ENCODE measurements at regions not wholly inside any gene's neighbourhood (a gene's known extent, or its start where the extent isn't known, plus 50 kb on each side); places are given as distances from the start of the nearest gene placed in this dataset.

DNA sequence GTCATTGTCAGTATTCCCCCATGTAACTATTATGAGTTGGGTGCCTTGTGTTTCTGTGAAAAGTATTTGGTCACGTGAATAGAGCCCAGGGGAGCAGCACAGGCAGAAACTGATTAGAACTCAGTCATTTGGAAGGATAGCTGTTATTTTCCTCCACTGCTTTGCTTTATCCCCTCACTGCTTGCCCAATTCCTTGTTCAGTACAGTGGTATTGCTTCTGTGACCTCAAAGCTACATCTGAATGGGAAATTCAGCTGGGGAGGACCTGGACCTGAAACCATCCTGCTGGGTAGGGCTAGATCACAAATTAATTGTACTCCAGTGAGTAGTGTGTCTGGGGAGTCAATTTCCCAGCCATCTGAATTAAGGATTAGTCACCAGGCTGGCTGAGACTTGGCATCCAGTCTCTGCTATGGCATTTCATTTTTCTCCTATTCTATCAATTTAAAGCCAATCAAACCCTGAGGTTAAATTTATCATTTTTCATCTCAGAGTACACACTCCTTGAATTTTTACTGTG is 1231.6 kb upstream of the GYPC start:
- no TSS peak for BruUV-seq (replicated peaks)
- TF ChIP-seq, protein P1, sequence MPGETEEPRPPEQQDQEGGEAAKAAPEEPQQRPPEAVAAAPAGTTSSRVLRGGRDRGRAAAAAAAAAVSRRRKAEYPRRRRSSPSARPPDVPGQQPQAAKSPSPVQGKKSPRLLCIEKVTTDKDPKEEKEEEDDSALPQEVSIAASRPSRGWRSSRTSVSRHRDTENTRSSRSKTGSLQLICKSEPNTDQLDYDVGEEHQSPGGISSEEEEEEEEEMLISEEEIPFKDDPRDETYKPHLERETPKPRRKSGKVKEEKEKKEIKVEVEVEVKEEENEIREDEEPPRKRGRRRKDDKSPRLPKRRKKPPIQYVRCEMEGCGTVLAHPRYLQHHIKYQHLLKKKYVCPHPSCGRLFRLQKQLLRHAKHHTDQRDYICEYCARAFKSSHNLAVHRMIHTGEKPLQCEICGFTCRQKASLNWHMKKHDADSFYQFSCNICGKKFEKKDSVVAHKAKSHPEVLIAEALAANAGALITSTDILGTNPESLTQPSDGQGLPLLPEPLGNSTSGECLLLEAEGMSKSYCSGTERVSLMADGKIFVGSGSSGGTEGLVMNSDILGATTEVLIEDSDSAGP (CRISPR knock-in tag; IDR thresholded peaks at IDR 0.05; ENCODE audit: borderline replicate concordance): no peak
- no peak for TF ChIP-seq HMGXB3 (CRISPR knock-in tag; IDR thresholded peaks at IDR 0.05; ENCODE audit: borderline replicate concordance)
- Histone ChIP-seq H3K4me2 (ENCODE audit: low read depth, low read length) (no peak overlapping the region), H3K4me3 (replicated peaks in 1 of 3; ENCODE audit: insufficient read depth in 1 of 3, low read depth in 2 of 3, low read length in 3 of 3) (no peak overlapping the region), H3K27ac (ENCODE audit: extremely low read length, insufficient read depth, low read length) (no peak overlapping the region), H3K36me3 (replicated peaks in 1 of 2; ENCODE audit: control insufficient read depth in 1 of 2, insufficient read depth in 2 of 2, low read length in 2 of 2) (no peaks in the 10 kb centered on the region), H3K27me3 (ENCODE audit: control insufficient read depth in 1 of 2, insufficient read depth in 2 of 2, low read length in 2 of 2) (no peaks in the 10 kb centered on the region), H4K20me1 (ENCODE audit: insufficient read depth, low read length) (no peaks in the 10 kb centered on the region), H2AFZ (ENCODE audit: low read length) (no peak overlapping the region), H3K4me1 (ENCODE audit: insufficient read depth, low read length) (no peaks in the 10 kb centered on the region), H3K9ac (ENCODE audit: insufficient read depth, low read depth, low read length) (no peak overlapping the region), H3K9me3 (ENCODE audit: low read length) (peaks cover 70% of the 10 kb centered on the region), H3K79me2 (ENCODE audit: insufficient read depth, low read length) (no peaks in the 10 kb centered on the region)
- ChIA-PET CTCF (ENCODE audit: low intra/inter-chr PET ratio, low total read pairs) (no interaction called here), POLR2A (no interaction called here)
- FAIRE-seq (no peak), ATAC-seq (no peak), DNase-seq (ENCODE audit: low spot score) (no peak)
- 0% methylated on average over 1 of the region's 1 CpG for whole genome bisulfite sequencing (ENCODE audit: low lambda C conversion rate)
- in situ Hi-C loops (cut with HindIII; ENCODE audit: extremely low pct_ligation_motif_present, low pct_unique_long_range_greater_than_20kb): no loop called here
- intact Hi-C loops (cut with micrococcal nuclease; ENCODE audit: unreplicated experiment): no loop called here

Measured in HepG2 (cell line).